Erythroblast (primary cell): ENCODE measurements at regions not wholly inside any gene's neighbourhood (a gene's known extent, or its start where the extent isn't known, plus 50 kb on each side); places are given as distances from the start of the nearest gene placed in this dataset.
A peak's percentile ranks its signal among the peaks of the same experiment; 100 is the strongest.
"Not testable (repeated sequence)": the region's sequence is repeated elsewhere in the genome, so short reads cannot be mapped to it uniquely, and the experiment has no call there.

Source experiments
- DNase-seq, 2 experiments: peaks; one replicate each; lab custom pipeline; 2025; lab: John Stamatoyannopoulos, UW
- GATA1 ChIP-seq: IDR thresholded peaks from 2 replicates; pipeline ENCODE4 v1.6.1; 2011; ENCODE audit warnings: low read depth, mild to moderate bottlenecking, control low read depth, low read length, moderate library complexity
- POLR2A ChIP-seq: IDR thresholded peaks from 2 replicates; pipeline ENCODE4 v1.6.1; 2011; ENCODE audit warnings: mild to moderate bottlenecking, low read length

- no peak for DNase-seq
- TF ChIP-seq GATA1 (no peak), POLR2A (no peak)
Measured at GRCh38 chr5:44538797-44539601, 149.8 kb upstream of the FGF10 start.

DNA sequence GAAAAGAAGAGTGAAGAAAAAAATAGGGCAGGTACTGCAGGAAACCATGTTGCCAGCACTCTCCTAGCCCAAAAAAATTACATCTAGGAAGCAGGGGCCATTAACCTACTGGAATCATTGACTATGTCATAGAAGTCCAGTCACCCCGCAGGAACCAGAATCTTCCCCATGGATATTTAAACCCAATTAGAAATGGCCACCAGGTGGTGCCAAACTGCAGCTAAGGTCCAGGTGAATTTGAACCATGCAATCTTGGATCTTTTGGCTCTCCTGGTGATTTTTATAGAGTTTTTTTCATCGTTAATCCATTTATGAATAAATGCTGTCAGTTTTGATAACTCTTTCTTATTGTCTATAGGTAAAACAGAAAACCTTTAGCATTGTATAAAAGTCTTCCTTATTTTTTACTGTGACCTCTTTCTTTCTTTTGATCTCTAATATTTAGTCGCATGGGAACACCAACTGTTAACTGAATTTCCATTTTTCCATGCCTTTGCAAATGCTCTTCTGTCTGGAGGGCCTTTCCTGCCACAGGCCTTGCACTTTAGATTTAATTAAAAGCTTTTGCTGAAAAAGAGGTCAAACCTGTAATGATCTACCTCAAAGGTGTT lies 147.5 kb upstream of the FGF10 start:
- no peak for TF ChIP-seq GATA1
- DNase-seq: peak; percentile 34 to 63

DNA sequence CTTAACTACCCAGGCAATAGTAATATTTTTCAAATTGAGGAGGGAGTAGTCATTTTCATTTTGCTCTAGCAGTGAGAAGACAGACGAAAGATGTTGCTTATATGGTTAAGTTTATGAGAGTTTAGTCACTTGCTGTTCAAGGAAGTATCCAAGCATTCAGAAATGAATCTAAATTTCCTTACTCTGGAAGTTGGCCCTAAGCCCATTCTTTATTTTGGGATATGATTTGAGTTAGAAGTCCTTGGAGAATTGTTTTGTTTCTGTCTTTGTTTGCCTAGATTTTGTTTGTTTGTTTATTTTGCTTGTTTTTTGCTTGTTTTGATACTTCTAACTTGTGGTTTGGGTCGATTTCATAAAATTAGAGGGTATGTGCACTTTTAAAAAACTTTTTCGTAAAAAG lies 146.4 kb upstream of the FGF10 start:
- no peak for DNase-seq
- TF ChIP-seq POLR2A: no peak
- TF ChIP-seq GATA1: no peak

GRCh38 chr5:44532981-44533380 lies 143.8 kb upstream of the FGF10 start:
- no peak for DNase-seq
- TF ChIP-seq GATA1 (no peak), POLR2A (no peak)

DNA sequence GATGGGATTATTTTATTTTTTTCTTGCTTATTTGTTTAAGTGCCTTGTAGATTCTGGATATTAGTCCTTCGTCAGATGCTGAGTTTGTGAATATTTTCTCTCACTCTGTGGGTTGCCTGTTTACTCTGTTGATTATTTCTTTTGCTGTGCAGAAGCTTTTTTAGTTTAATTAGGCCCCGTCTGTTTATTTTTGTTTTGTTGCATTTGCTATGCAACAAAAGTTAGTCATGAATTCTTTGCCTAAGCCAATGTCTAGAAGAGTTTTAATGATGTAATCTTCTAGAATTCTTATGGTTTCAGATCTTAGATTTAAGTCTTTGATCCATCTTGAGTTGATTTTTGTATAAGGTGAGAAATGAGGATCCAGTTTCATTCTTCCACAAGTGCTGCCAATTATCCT lies 142.5 kb upstream of the FGF10 start:
- not testable (repeated sequence) for DNase-seq

GRCh38 chr5:44530783-44531182 lies 141.6 kb upstream of the FGF10 start:
- DNase-seq: not testable (repeated sequence)

- no peak for DNase-seq
- TF ChIP-seq GATA1 (no peak), POLR2A (no peak)
Measured at GRCh38 chr5:44511596-44511995, 122.4 kb upstream of the FGF10 start.

- no peak for DNase-seq
- no peak for TF ChIP-seq POLR2A
- no peak for TF ChIP-seq GATA1
Measured at GRCh38 chr5:44506561-44506960, 117.3 kb upstream of the FGF10 start.

DNA sequence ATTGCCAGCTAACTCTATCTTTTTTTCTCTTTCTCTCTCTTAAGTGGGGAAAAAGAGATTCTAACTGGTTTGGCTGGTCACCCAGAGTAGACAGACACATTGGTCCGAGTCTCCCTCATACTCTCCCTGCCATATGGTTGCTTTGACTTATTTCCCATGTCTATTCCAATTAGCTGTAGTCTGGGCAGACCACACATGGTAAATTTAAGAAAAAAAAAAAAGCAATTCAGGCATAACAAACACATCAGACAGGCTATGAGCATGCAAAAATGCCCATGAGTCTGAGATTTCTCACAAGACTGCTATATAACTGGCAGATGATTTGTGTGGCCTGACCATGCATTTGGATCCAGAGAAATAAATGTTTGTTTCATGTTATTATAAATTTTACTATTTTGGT lies 110.2 kb upstream of the FGF10 start:
- no peak for DNase-seq
- TF ChIP-seq POLR2A (no peak), GATA1 (no peak)

DNA sequence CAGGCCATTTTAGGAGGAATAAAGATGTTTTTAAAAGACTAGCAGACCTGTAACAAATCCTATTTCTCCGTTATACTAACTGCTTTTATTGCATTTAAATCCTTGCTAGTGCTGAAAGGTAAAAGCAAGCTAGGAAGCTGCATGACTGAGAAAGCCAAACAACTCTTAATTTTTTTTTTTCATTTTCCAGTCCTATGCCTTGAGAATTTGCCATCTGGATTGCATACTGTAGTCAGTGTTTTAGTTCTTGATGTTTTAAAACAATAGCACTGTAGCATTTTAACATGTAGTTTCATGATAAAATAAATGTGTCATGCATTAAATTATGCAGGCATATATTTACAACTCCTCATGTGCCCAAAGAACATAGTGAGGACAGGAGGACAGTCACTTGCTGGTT lies 108.4 kb upstream of the FGF10 start:
- TF ChIP-seq POLR2A (no peak), GATA1 (no peak)

DNA sequence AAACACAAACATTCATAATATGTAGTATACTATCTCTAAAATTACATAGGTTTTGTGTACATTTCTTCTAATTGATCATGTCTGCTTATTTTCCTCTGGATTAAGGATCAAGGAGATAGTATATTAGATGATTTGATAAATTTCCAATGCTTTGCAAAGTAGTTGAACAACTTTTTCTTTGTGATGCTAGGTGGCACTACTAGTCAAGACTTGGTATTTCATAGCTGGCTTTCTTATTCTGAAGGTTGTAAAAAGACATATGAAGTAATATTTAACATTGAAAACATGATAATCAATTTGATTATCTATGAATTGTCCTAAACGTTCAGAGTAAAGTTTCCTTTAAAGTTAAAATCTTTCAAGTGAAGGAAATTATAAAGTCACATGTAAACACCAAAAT lies 106.1 kb upstream of the FGF10 start:
- no peak for DNase-seq
- TF ChIP-seq POLR2A (no peak), GATA1 (no peak)

More for the DNA sequence above, 108.4 kb upstream of the FGF10 start:
- no peak for DNase-seq

GRCh38 chr5:44489759-44490158 lies 100.5 kb upstream of the FGF10 start:
- no peak for DNase-seq
- TF ChIP-seq GATA1 (no peak), POLR2A (no peak)

GRCh38 chr5:44486591-44486990 lies 97.4 kb upstream of the FGF10 start:
- DNase-seq: no peak
- TF ChIP-seq GATA1: no peak
- TF ChIP-seq POLR2A: no peak

DNA sequence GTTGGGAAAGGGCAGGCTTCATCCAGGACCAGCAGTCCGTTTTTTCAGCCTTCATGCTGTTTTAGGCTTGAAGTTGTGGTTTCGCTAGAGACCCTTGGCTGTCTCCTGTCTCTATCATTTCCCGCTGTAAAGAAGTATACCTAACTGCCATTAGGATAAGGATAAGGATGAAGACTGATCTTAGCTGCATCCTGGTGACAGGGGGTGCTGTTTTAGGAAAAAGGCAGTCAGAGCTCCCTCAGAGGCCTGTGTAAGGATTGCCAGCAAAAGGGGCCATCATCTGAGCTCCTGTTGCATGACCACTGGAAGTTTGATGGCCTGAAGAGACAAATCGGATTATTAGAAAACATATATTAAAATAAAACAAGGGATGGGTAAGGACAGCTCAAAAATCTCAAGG lies 64.8 kb upstream of the FGF10 start:
- no peak for TF ChIP-seq POLR2A
- TF ChIP-seq GATA1: no peak
- DNase-seq: no peak

DNA sequence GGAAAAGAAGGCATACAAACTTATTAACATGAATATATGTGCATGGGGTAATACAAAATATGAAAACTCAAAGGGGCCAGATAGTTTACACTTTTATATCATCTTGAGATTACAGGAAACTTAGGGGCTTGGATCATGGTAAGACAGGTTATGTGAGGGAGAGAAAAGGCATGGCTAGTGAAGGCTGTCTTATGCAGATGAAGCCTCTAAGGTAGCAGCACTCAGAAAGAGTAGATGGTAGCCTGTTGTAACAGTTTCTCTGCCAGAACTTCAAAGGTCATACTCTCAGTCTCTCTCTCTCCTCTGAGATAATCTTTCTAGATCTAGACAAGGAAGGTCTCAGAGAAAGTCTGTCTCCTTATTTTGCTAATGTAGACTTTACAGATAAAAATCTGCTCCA lies 57.2 kb upstream of the FGF10 start:
- TF ChIP-seq GATA1 (no peak), POLR2A (no peak)
- no peak for DNase-seq
